SH-SY5Y (cell line): ENCODE measurements at regions not wholly inside any gene's neighbourhood (a gene's known extent, or its start where the extent isn't known, plus 50 kb on each side); places are given as distances from the start of the nearest gene placed in this dataset.

Experiments
- GATA2 ChIP-seq: IDR thresholded peaks from 2 replicates; pipeline ENCODE4 v1.6.1; 2011; ENCODE audit warnings: mild to moderate bottlenecking, low read depth, low read length
- GATA3 ChIP-seq: IDR thresholded peaks from 2 replicates; pipeline ENCODE4 v1.6.1; 2011; ENCODE audit warnings: low read depth, mild to moderate bottlenecking, low read length, moderate library complexity

- TF ChIP-seq GATA3 = no peak
Measured at GRCh38 chrX:4225086-4225485, 511.6 kb upstream of the PRKX start.

GRCh38 chrX:4206941-4207340 is 493.5 kb upstream of the PRKX start:
- TF ChIP-seq GATA2 (no peak), GATA3 (no peak)

GRCh38 chrX:4197971-4198370 is 484.5 kb upstream of the PRKX start:
- TF ChIP-seq GATA3 = no peak
- TF ChIP-seq GATA2 = no peak

- no peak for TF ChIP-seq GATA2
- TF ChIP-seq GATA3 = no peak
Measured at GRCh38 chrX:4193500-4194155, 480.2 kb upstream of the PRKX start.

GRCh38 chrX:4186331-4186730 is 472.9 kb upstream of the PRKX start:
- TF ChIP-seq GATA2 = no peak
- no peak for TF ChIP-seq GATA3

- TF ChIP-seq GATA3 (no peak), GATA2 (no peak)
Measured at GRCh38 chrX:4185086-4185485, 471.6 kb upstream of the PRKX start.

GRCh38 chrX:4182408-4182806 is 469.0 kb upstream of the PRKX start:
- TF ChIP-seq GATA2 (no peak), GATA3 (no peak)

- no peak for TF ChIP-seq GATA2
- no peak for TF ChIP-seq GATA3
Measured at GRCh38 chrX:4181782-4182407, 468.4 kb upstream of the PRKX start.

- TF ChIP-seq GATA2 = no peak
- no peak for TF ChIP-seq GATA3
Measured at GRCh38 chrX:4179031-4179430, 465.6 kb upstream of the PRKX start.

GRCh38 chrX:4175221-4175620 is 461.8 kb upstream of the PRKX start:
- no peak for TF ChIP-seq GATA2

GRCh38 chrX:4173743-4174142 is 460.3 kb upstream of the PRKX start:
- TF ChIP-seq GATA3 (no peak), GATA2 (no peak)

- TF ChIP-seq GATA2 (no peak), GATA3 (no peak)
Measured at GRCh38 chrX:4151798-4152197, 438.3 kb upstream of the PRKX start.

GRCh38 chrX:4150259-4150658 is 436.8 kb upstream of the PRKX start:
- TF ChIP-seq GATA3 = no peak
- TF ChIP-seq GATA2 = no peak

- no peak for TF ChIP-seq GATA3
- TF ChIP-seq GATA2 = no peak
Measured at GRCh38 chrX:4129626-4130025, 416.2 kb upstream of the PRKX start.

- TF ChIP-seq GATA2 = no peak
- no peak for TF ChIP-seq GATA3
Measured at GRCh38 chrX:4118666-4119530, 405.4 kb upstream of the PRKX start.

- TF ChIP-seq GATA3 = no peak
- no peak for TF ChIP-seq GATA2
Measured at GRCh38 chrX:4110964-4111363, 397.5 kb upstream of the PRKX start.
